GM12865 (cell line): ENCODE measurements at regions not wholly inside any gene's neighbourhood (a gene's known extent, or its start where the extent isn't known, plus 50 kb on each side); places are given as distances from the start of the nearest gene placed in this dataset.
"Not testable (repeated sequence)": the region's sequence is repeated elsewhere in the genome, so short reads cannot be mapped to it uniquely, and the experiment has no call there.

ENCODE experiments used
- DNase-seq: peaks from one replicate; pipeline ENCODE4 v3.0.0; 2010; ENCODE audit warnings: low read depth
- H3K4me3 ChIP-seq: 2 replicates; pipeline ENCODE4 v1.5.1; 2011; ENCODE audit warnings: mild to moderate bottlenecking, low read depth, low read length, control low read depth
- CTCF ChIP-seq: IDR thresholded peaks from 2 replicates; pipeline ENCODE4 v1.5.1; 2011; ENCODE audit warnings: low read length, control low read depth, low read depth, inconsistent platforms; ENCODE audit not compliant: insufficient read depth; ENCODE audit errors: missing control alignments

- no peak for TF ChIP-seq CTCF
- no peak overlapping the region for H3K4me3 ChIP-seq
- DNase-seq = no peak
These were observed 167.7 kb upstream of the KCNJ15 start for GRCh38 chr21:38088916-38089762.

GRCh38 chr21:38089763-38090046, 167.1 kb upstream of the KCNJ15 start:
- no peak for TF ChIP-seq CTCF
- H3K4me3 ChIP-seq = no peak overlapping the region
- DNase-seq = no peak

- DNase-seq, H3K4me3 ChIP-seq: not testable (repeated sequence)
These were observed 165.7 kb upstream of the KCNJ15 start for GRCh38 chr21:38091061-38091460.

- no peak overlapping the region for H3K4me3 ChIP-seq
- DNase-seq = no peak
- TF ChIP-seq CTCF = no peak
These were observed 164.7 kb upstream of the KCNJ15 start for GRCh38 chr21:38092051-38092450.

GRCh38 chr21:38095220-38095619, 161.6 kb upstream of the KCNJ15 start:
- DNase-seq = no peak

GRCh38 chr21:38097789-38098188, 159.0 kb upstream of the KCNJ15 start:
- no peak overlapping the region for H3K4me3 ChIP-seq
- no peak for TF ChIP-seq CTCF
- no peak for DNase-seq

More at GRCh38 chr21:38095220-38095619, 161.6 kb upstream of the KCNJ15 start:
- H3K4me3 ChIP-seq = no peak overlapping the region
- no peak for TF ChIP-seq CTCF

- TF ChIP-seq CTCF = no peak
These were observed 144.5 kb upstream of the KCNJ15 start for GRCh38 chr21:38112219-38112789.

More at GRCh38 chr21:38112219-38112789, 144.5 kb upstream of the KCNJ15 start:
- DNase-seq = no peak
- no peak overlapping the region for H3K4me3 ChIP-seq
